ENCODE measurements at regions not wholly inside any gene's neighbourhood (a gene's known extent, or its start where the extent isn't known, plus 50 kb on each side); places are given as distances from the start of the nearest gene placed in this dataset.

- H3K4me1 ChIP-seq = no peaks in the 10 kb centered on the region
- 8% methylated on average over 17 of the region's 43 CpGs for WGBS (ENCODE audit: missing lambda C conversion rate)
- DNase-seq (ENCODE audit: low read depth in 1 of 2, low spot score in 1 of 2) = peak; percentile 4 to 15
- ATAC-seq = peak; percentile 86 to 92
- POLR2A ChIA-PET = no interaction called here
- no peak for TF ChIP-seq NPAS2 (CRISPR knock-in tag; IDR thresholded peaks at IDR 0.05; ENCODE audit: borderline replicate concordance)
- TF ChIP-seq RAD21 (conservative IDR thresholded peaks at IDR 0.05 in 1 of 2, IDR thresholded peaks at IDR 0.05 in 1 of 2) = no peak
- TF ChIP-seq EHF (CRISPR knock-in tag; IDR thresholded peaks at IDR 0.05) = no peak
- TF ChIP-seq MAX (IDR thresholded peaks at IDR 0.05) = no peak
- TF ChIP-seq HOXB5 (CRISPR knock-in tag; IDR thresholded peaks at IDR 0.05) = no peak
- TF ChIP-seq REST (IDR thresholded peaks at IDR 0.05) = no peak
- TF ChIP-seq POLR2A (IDR thresholded peaks at IDR 0.05; ENCODE audit: low read length) = no peak
- TF ChIP-seq CBX8 (IDR thresholded peaks at IDR 0.05) = no peak
- TF ChIP-seq EHMT2 (IDR thresholded peaks at IDR 0.05; ENCODE audit: low read depth) = no peak
- TF ChIP-seq HOXB13 (CRISPR knock-in tag; IDR thresholded peaks at IDR 0.05; ENCODE audit: low read depth) = no peak
- no peak for TF ChIP-seq PHF8 (IDR thresholded peaks at IDR 0.05; ENCODE audit: borderline replicate concordance, low read depth)
- no peak for TF ChIP-seq ZNF302 (CRISPR knock-in tag; IDR thresholded peaks at IDR 0.05)
- no peak for TF ChIP-seq CHD2 (IDR thresholded peaks at IDR 0.05; ENCODE audit: low read length, partially characterized antibody)
- TF ChIP-seq NR3C1 (IDR thresholded peaks at IDR 0.05) = no peak
- no peak for TF ChIP-seq CBX2 (IDR thresholded peaks at IDR 0.05; ENCODE audit: borderline replicate concordance, low read depth)
- no peak for TF ChIP-seq FOXS1 (CRISPR knock-in tag; IDR thresholded peaks at IDR 0.05)
- no peak for TF ChIP-seq MAFK (IDR thresholded peaks at IDR 0.05; ENCODE audit: partially characterized antibody)
- no peak for TF ChIP-seq BCL3 (IDR thresholded peaks at IDR 0.05)
- no peak for FAIRE-seq
- H3K27ac ChIP-seq = peak overlapping the region in 1 of 2 experiments; percentile 44; a peak in 3 of 6 replicates
- CTCF ChIA-PET = interaction anchor here (0.6 kb wide), 1 partner anchor 447 kb away, joined by 3 read pairs; no protein-coding TSS in a partner anchor
- H3K9me3 ChIP-seq = no peaks in the 10 kb centered on the region
- peak overlapping the region; percentile 91 for H3K4me2 ChIP-seq
- H3K4me3 ChIP-seq = peak overlapping the region; percentile 40
Observed at GRCh38 chr13:23979361-23980159, 82.3 kb upstream of the C1QTNF9B start.

GRCh38 chr13:23980160-23980551 lies 82.9 kb upstream of the C1QTNF9B start:
- Histone ChIP-seq H3K4me1 (no peaks in the 10 kb centered on the region), H3K4me3 (peak overlapping the region; percentile 40), H3K27ac (no peak overlapping the region), H3K4me2 (peak overlapping the region; percentile 91), H3K9me3 (no peaks in the 10 kb centered on the region)
- ATAC-seq = peak; percentile 81 to 85
- POLR2A ChIA-PET = no interaction called here
- WGBS (ENCODE audit: missing lambda C conversion rate) = 5% methylated on average over 28 of the region's 28 CpGs
- DNase-seq (ENCODE audit: low read depth in 1 of 2, low spot score in 1 of 2) = peak; percentile 17 to 40
- no peak for FAIRE-seq
- CTCF ChIA-PET = interaction anchor here (0.6 kb wide), 1 partner anchor 447 kb away, joined by 3 read pairs; no protein-coding TSS in a partner anchor
- TF ChIP-seq CBX8 (IDR thresholded peaks at IDR 0.05) = 0 out of 2 replicates have a peak, but pooled peaks have one; percentile 85
- TF ChIP-seq PBX3 (IDR thresholded peaks at IDR 0.05) = no peak
- TF ChIP-seq FOSL2 (IDR thresholded peaks at IDR 0.05) = no peak
- TF ChIP-seq FOSL2 (CRISPR knock-in tag; IDR thresholded peaks at IDR 0.05) = no peak
